Glutamatergic neuron (in vitro differentiated cells): ENCODE measurements at regions not wholly inside any gene's neighbourhood (a gene's known extent, or its start where the extent isn't known, plus 50 kb on each side); places are given as distances from the start of the nearest gene placed in this dataset.

Experiments used
- DNase-seq: peaks from one replicate; pipeline ENCODE4 v3.0.0; 2022
- H3K27ac Mint-ChIP-seq: one replicate; pipeline ENCODE4 v1.8.0; 2020; ENCODE audit warnings: mild to moderate bottlenecking, mixed read lengths, inconsistent platforms; ENCODE audit not compliant: unreplicated experiment
- H3K27me3 Mint-ChIP-seq: one replicate; pipeline ENCODE4 v1.8.0; 2020; ENCODE audit warnings: mild to moderate bottlenecking, moderate library complexity, mixed read lengths, inconsistent platforms; ENCODE audit not compliant: unreplicated experiment
- H3K36me3 Mint-ChIP-seq: one replicate; pipeline ENCODE4 v1.8.0; 2020; ENCODE audit warnings: mild to moderate bottlenecking, mixed read lengths, inconsistent platforms; ENCODE audit not compliant: unreplicated experiment
- H3K4me1 Mint-ChIP-seq: one replicate; pipeline ENCODE4 v1.8.0; 2020; ENCODE audit warnings: mild to moderate bottlenecking, low read depth, mixed read lengths, inconsistent platforms; ENCODE audit not compliant: unreplicated experiment
- H3K4me3 Mint-ChIP-seq: one replicate; pipeline ENCODE4 v1.8.0; 2020; ENCODE audit warnings: mild to moderate bottlenecking, mixed read lengths, inconsistent platforms; ENCODE audit not compliant: unreplicated experiment
- H3K9me3 Mint-ChIP-seq: one replicate; pipeline ENCODE4 v1.8.0; 2020; ENCODE audit warnings: mild to moderate bottlenecking, moderate library complexity, mixed read lengths, inconsistent platforms; ENCODE audit not compliant: unreplicated experiment
- CTCF ChIP-seq: fragments of 200-600 bp; sonication (generic); IDR thresholded peaks from one replicate; pipeline ENCODE4 v1.5.0; 2021; ENCODE audit not compliant: partially characterized antibody, unreplicated experiment

- Mint-ChIP-seq H3K4me1 (no peaks in the 10 kb centered on the region), H3K27ac (no peak overlapping the region), H3K4me3 (no peak overlapping the region), H3K36me3 (no peaks in the 10 kb centered on the region), H3K27me3 (no peaks in the 10 kb centered on the region), H3K9me3 (no peaks in the 10 kb centered on the region)
- no peak for DNase-seq
- TF ChIP-seq CTCF: no peak
These were observed 378.0 kb downstream of the UQCRFS1 start for GRCh38 chr19:28834996-28835395.

GRCh38 chr19:28831462-28831861, 381.5 kb downstream of the UQCRFS1 start:
- H3K27ac Mint-ChIP-seq: no peak overlapping the region
- H3K36me3 Mint-ChIP-seq: no peaks in the 10 kb centered on the region
- H3K4me1 Mint-ChIP-seq: no peaks in the 10 kb centered on the region
- peaks cover 1% of the 10 kb centered on the region for H3K27me3 Mint-ChIP-seq
- DNase-seq: no peak
- no peak for TF ChIP-seq CTCF
- no peak overlapping the region for H3K4me3 Mint-ChIP-seq
- H3K9me3 Mint-ChIP-seq: peaks cover 3% of the 10 kb centered on the region

GRCh38 chr19:28829762-28830161, 383.2 kb downstream of the UQCRFS1 start:
- Mint-ChIP-seq H3K27ac (no peak overlapping the region), H3K27me3 (peaks cover 1% of the 10 kb centered on the region), H3K4me1 (no peaks in the 10 kb centered on the region), H3K9me3 (peaks cover 5% of the 10 kb centered on the region), H3K4me3 (no peak overlapping the region), H3K36me3 (no peaks in the 10 kb centered on the region)
- no peak for DNase-seq
- TF ChIP-seq CTCF: no peak

GRCh38 chr19:28829359-28829758, 383.6 kb downstream of the UQCRFS1 start:
- no peaks in the 10 kb centered on the region for H3K36me3 Mint-ChIP-seq
- DNase-seq: no peak
- no peak overlapping the region for H3K4me3 Mint-ChIP-seq
- no peaks in the 10 kb centered on the region for H3K4me1 Mint-ChIP-seq
- no peak for TF ChIP-seq CTCF
- no peak overlapping the region for H3K27ac Mint-ChIP-seq
- H3K9me3 Mint-ChIP-seq: peaks cover 5% of the 10 kb centered on the region
- H3K27me3 Mint-ChIP-seq: peaks cover 1% of the 10 kb centered on the region

- no peak for TF ChIP-seq CTCF
- H3K36me3 Mint-ChIP-seq: no peaks in the 10 kb centered on the region
- H3K4me1 Mint-ChIP-seq: no peaks in the 10 kb centered on the region
- no peak for DNase-seq
- peaks cover 1% of the 10 kb centered on the region for H3K27me3 Mint-ChIP-seq
- peaks cover 5% of the 10 kb centered on the region for H3K9me3 Mint-ChIP-seq
- H3K4me3 Mint-ChIP-seq: no peak overlapping the region
- no peak overlapping the region for H3K27ac Mint-ChIP-seq
These were observed 384.6 kb downstream of the UQCRFS1 start for GRCh38 chr19:28828276-28828870.
